ENCODE measurements at regions not wholly inside any gene's neighbourhood (a gene's known extent, or its start where the extent isn't known, plus 50 kb on each side); places are given as distances from the start of the nearest gene placed in this dataset.

- TF ChIP-seq, protein P1, sequence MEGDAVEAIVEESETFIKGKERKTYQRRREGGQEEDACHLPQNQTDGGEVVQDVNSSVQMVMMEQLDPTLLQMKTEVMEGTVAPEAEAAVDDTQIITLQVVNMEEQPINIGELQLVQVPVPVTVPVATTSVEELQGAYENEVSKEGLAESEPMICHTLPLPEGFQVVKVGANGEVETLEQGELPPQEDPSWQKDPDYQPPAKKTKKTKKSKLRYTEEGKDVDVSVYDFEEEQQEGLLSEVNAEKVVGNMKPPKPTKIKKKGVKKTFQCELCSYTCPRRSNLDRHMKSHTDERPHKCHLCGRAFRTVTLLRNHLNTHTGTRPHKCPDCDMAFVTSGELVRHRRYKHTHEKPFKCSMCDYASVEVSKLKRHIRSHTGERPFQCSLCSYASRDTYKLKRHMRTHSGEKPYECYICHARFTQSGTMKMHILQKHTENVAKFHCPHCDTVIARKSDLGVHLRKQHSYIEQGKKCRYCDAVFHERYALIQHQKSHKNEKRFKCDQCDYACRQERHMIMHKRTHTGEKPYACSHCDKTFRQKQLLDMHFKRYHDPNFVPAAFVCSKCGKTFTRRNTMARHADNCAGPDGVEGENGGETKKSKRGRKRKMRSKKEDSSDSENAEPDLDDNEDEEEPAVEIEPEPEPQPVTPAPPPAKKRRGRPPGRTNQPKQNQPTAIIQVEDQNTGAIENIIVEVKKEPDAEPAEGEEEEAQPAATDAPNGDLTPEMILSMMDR (optimal IDR thresholded peaks at IDR 0.05 in 1 of 3, IDR thresholded peaks at IDR 0.05 in 1 of 3, conservative IDR thresholded peaks at IDR 0.05 in 1 of 3; ENCODE audit: extremely low read depth in 1 of 3, insufficient read depth in 2 of 3, low read length in 3 of 3) = no peak
- no peak for TF ChIP-seq EZH2 (IDR thresholded peaks at IDR 0.05; ENCODE audit: low read length)
These were observed 292.4 kb upstream of the SOX14 start for GRCh38 chr3:137471558-137472204.
